Mesendoderm (in vitro differentiated cells): ENCODE measurements at regions not wholly inside any gene's neighbourhood (a gene's known extent, or its start where the extent isn't known, plus 50 kb on each side); places are given as distances from the start of the nearest gene placed in this dataset.

Experiments
- DNase-seq: peaks from one replicate; pipeline ENCODE4 v3.0.0; 2013
- H2AK5ac ChIP-seq: 2 replicates; pipeline ENCODE4 v1.6.1; 2013; ENCODE audit warnings: low read length, inconsistent platforms
- H2BK120ac ChIP-seq: 2 replicates; pipeline ENCODE4 v1.6.1; 2013; ENCODE audit warnings: low read depth, mild to moderate bottlenecking, low read length, moderate library complexity, mixed read lengths
- H2BK15ac ChIP-seq: replicated peaks from 2 replicates; pipeline ENCODE4 v1.6.1; 2013; ENCODE audit warnings: low read depth, mild to moderate bottlenecking, moderate library complexity
- H2BK5ac ChIP-seq: 2 replicates; pipeline ENCODE4 v1.6.1; 2013; ENCODE audit warnings: low read length, inconsistent platforms
- H3K18ac ChIP-seq: 2 replicates; pipeline ENCODE4 v1.6.1; 2013; ENCODE audit warnings: mild to moderate bottlenecking, low read length, mixed read lengths
- H3K23ac ChIP-seq: one replicate; pipeline ENCODE4 v1.6.1; 2013; ENCODE audit warnings: low read length
- H3K27ac ChIP-seq: 2 replicates; pipeline ENCODE4 v1.5.1; 2013; ENCODE audit warnings: low read depth, mild to moderate bottlenecking, inconsistent platforms, low read length, moderate library complexity
- H3K27me3 ChIP-seq: 2 replicates; pipeline ENCODE4 v1.6.1; 2013; ENCODE audit warnings: low read length, control low read depth, mild to moderate bottlenecking, inconsistent platforms; ENCODE audit not compliant: insufficient read depth, poor library complexity
- H3K36me3 ChIP-seq: 2 replicates; pipeline ENCODE4 v1.6.1; 2013; ENCODE audit warnings: low read length, inconsistent platforms; ENCODE audit not compliant: control insufficient read depth, insufficient read depth
- H3K4ac ChIP-seq: one replicate; pipeline ENCODE4 v1.6.1; 2013; ENCODE audit warnings: low read depth, mild to moderate bottlenecking, low read length, moderate library complexity
- H3K4me1 ChIP-seq: 2 replicates; pipeline ENCODE4 v1.6.1; 2013; ENCODE audit warnings: low read depth, low read length, inconsistent platforms; ENCODE audit not compliant: control insufficient read depth
- H3K4me2 ChIP-seq: 2 replicates; pipeline ENCODE4 v1.6.1; 2013; ENCODE audit warnings: low read length
- H3K4me3 ChIP-seq: 2 replicates; pipeline ENCODE4 v1.5.1; 2013; ENCODE audit warnings: mild to moderate bottlenecking, low read length
- H3K56ac ChIP-seq: one replicate; pipeline ENCODE4 v1.6.1; 2013; ENCODE audit warnings: low read length
- H3K79me1 ChIP-seq: 2 replicates; pipeline ENCODE4 v1.6.1; 2013; ENCODE audit warnings: low read length, inconsistent platforms
- H3K79me2 ChIP-seq: 2 replicates; pipeline ENCODE4 v1.6.1; 2013; ENCODE audit warnings: mild to moderate bottlenecking, low read length; ENCODE audit not compliant: control insufficient read depth, insufficient read depth
- H3K9ac ChIP-seq: 2 replicates; pipeline ENCODE4 v1.6.1; 2013; ENCODE audit warnings: low read length, inconsistent platforms
- H4K5ac ChIP-seq: one replicate; pipeline ENCODE4 v1.6.1; 2013; ENCODE audit warnings: low read length
- H4K8ac ChIP-seq: one replicate; pipeline ENCODE4 v1.6.1; 2013; ENCODE audit warnings: low read depth, mild to moderate bottlenecking, control low read depth, low read length, moderate library complexity
- WGBS: extraction: QIAGEN DNeasy Blood & Tissue Kit; methylation state at CpG from one replicate; pipeline ENCODE4 v1.1.7; 2013; ENCODE audit warnings: low lambda C conversion rate, missing lambda C conversion rate; ENCODE audit not compliant: insufficient coverage; ENCODE audit errors: extremely low coverage; 5-methylcytosine and 5-hydroxymethylcytosine counted together

- Histone ChIP-seq H3K4me1 (no peaks in the 10 kb centered on the region), H3K23ac (no peak overlapping the region), H4K5ac (no peak overlapping the region), H2BK120ac (no peak overlapping the region), H3K4me2 (no peak overlapping the region), H3K27ac (no peak overlapping the region), H3K18ac (no peak overlapping the region), H2BK15ac (no peak overlapping the region), H3K27me3 (no peaks in the 10 kb centered on the region), H2BK5ac (no peak overlapping the region), H3K4ac (no peak overlapping the region), H3K9ac (no peak overlapping the region), H3K79me1 (no peaks in the 10 kb centered on the region), H3K56ac (no peak overlapping the region), H4K8ac (no peak overlapping the region), H3K79me2 (no peaks in the 10 kb centered on the region), H2AK5ac (no peak overlapping the region), H3K4me3 (no peak overlapping the region), H3K36me3 (no peaks in the 10 kb centered on the region)
- no peak for DNase-seq
- no CpG with 5 or more reads among the region's 1 CpG for WGBS
Observed at GRCh38 chr21:32103361-32103760, 175.5 kb downstream of the MIS18A start.

- Histone ChIP-seq H3K18ac (no peak overlapping the region), H3K27ac (no peak overlapping the region)
Observed at GRCh38 chr21:32102426-32102825, 176.4 kb downstream of the MIS18A start.

GRCh38 chr21:32101277-32101676 is 177.6 kb downstream of the MIS18A start:
- Histone ChIP-seq H3K56ac (no peak overlapping the region), H4K8ac (no peak overlapping the region), H3K4me2 (no peak overlapping the region), H2BK120ac (no peak overlapping the region), H3K4me3 (no peak overlapping the region), H2BK5ac (no peak overlapping the region), H2AK5ac (no peak overlapping the region), H3K4me1 (no peaks in the 10 kb centered on the region), H3K18ac (no peak overlapping the region), H3K79me1 (no peaks in the 10 kb centered on the region), H3K9ac (no peak overlapping the region), H3K27ac (no peak overlapping the region), H2BK15ac (no peak overlapping the region), H4K5ac (no peak overlapping the region), H3K27me3 (no peaks in the 10 kb centered on the region), H3K23ac (no peak overlapping the region), H3K79me2 (no peaks in the 10 kb centered on the region), H3K36me3 (no peaks in the 10 kb centered on the region), H3K4ac (no peak overlapping the region)
- no CpG with 5 or more reads among the region's 3 CpGs for WGBS
- no peak for DNase-seq

More at GRCh38 chr21:32102426-32102825, 176.4 kb downstream of the MIS18A start:
- Histone ChIP-seq H3K23ac (no peak overlapping the region), H3K4ac (no peak overlapping the region), H3K27me3 (no peaks in the 10 kb centered on the region), H3K79me1 (no peaks in the 10 kb centered on the region), H2BK15ac (no peak overlapping the region), H3K36me3 (no peaks in the 10 kb centered on the region), H2AK5ac (no peak overlapping the region), H2BK120ac (no peak overlapping the region), H3K4me2 (no peak overlapping the region), H3K4me1 (no peaks in the 10 kb centered on the region), H3K4me3 (no peak overlapping the region), H4K5ac (no peak overlapping the region), H4K8ac (no peak overlapping the region), H3K56ac (no peak overlapping the region), H3K9ac (no peak overlapping the region), H2BK5ac (no peak overlapping the region), H3K79me2 (no peaks in the 10 kb centered on the region)
- no peak for DNase-seq
- WGBS = no CpG with 5 or more reads among the region's 1 CpG

GRCh38 chr21:32100423-32100822 is 178.4 kb downstream of the MIS18A start:
- H3K56ac ChIP-seq = no peak overlapping the region
- H3K4me2 ChIP-seq = no peak overlapping the region
- no peak for DNase-seq
- H3K9ac ChIP-seq = no peak overlapping the region
- H3K4me1 ChIP-seq = no peaks in the 10 kb centered on the region
- no peak overlapping the region for H3K23ac ChIP-seq
- H2AK5ac ChIP-seq = no peak overlapping the region
- no peak overlapping the region for H2BK120ac ChIP-seq
- H4K8ac ChIP-seq = no peak overlapping the region
- no peak overlapping the region for H4K5ac ChIP-seq
- H3K4me3 ChIP-seq = no peak overlapping the region
- no peaks in the 10 kb centered on the region for H3K79me1 ChIP-seq
- H3K36me3 ChIP-seq = no peaks in the 10 kb centered on the region
- H2BK5ac ChIP-seq = no peak overlapping the region
- H2BK15ac ChIP-seq = no peak overlapping the region
- H3K79me2 ChIP-seq = no peaks in the 10 kb centered on the region
- no peak overlapping the region for H3K4ac ChIP-seq
- H3K27me3 ChIP-seq = no peaks in the 10 kb centered on the region
- H3K18ac ChIP-seq = no peak overlapping the region
- no peak overlapping the region for H3K27ac ChIP-seq
- WGBS = no CpG with 5 or more reads among the region's 5 CpGs

GRCh38 chr21:32099812-32100416 is 178.9 kb downstream of the MIS18A start:
- H4K8ac ChIP-seq = no peak overlapping the region
- no peak overlapping the region for H2BK120ac ChIP-seq
- no peak overlapping the region for H3K4me2 ChIP-seq
- H2BK15ac ChIP-seq = no peak overlapping the region
- H3K9ac ChIP-seq = no peak overlapping the region
- H3K4ac ChIP-seq = no peak overlapping the region
- no peak overlapping the region for H3K4me3 ChIP-seq
- DNase-seq = peak; percentile 62
- no peaks in the 10 kb centered on the region for H3K4me1 ChIP-seq
- no peak overlapping the region for H3K56ac ChIP-seq
- no peak overlapping the region for H3K18ac ChIP-seq
- no peaks in the 10 kb centered on the region for H3K79me2 ChIP-seq
- WGBS = no CpG with 5 or more reads among the region's 5 CpGs
- H2BK5ac ChIP-seq = no peak overlapping the region
- H3K27me3 ChIP-seq = no peaks in the 10 kb centered on the region
- no peak overlapping the region for H3K27ac ChIP-seq
- H3K79me1 ChIP-seq = no peaks in the 10 kb centered on the region
- H4K5ac ChIP-seq = no peak overlapping the region
- no peaks in the 10 kb centered on the region for H3K36me3 ChIP-seq
- no peak overlapping the region for H3K23ac ChIP-seq
- H2AK5ac ChIP-seq = no peak overlapping the region

GRCh38 chr21:32096411-32096810 is 182.4 kb downstream of the MIS18A start:
- peak; percentile 79 for DNase-seq
- no peak overlapping the region for H3K4ac ChIP-seq

More at GRCh38 chr21:32096411-32096810, 182.4 kb downstream of the MIS18A start:
- no peak overlapping the region for H2BK15ac ChIP-seq
- no peak overlapping the region for H3K27ac ChIP-seq
- no peak overlapping the region for H4K8ac ChIP-seq
- H3K27me3 ChIP-seq = no peaks in the 10 kb centered on the region
- WGBS = no CpG with 5 or more reads among the region's 3 CpGs
- no peak overlapping the region for H3K4me2 ChIP-seq
- no peaks in the 10 kb centered on the region for H3K79me1 ChIP-seq
- H3K4me1 ChIP-seq = no peaks in the 10 kb centered on the region
- no peak overlapping the region for H2BK5ac ChIP-seq
- no peak overlapping the region for H3K23ac ChIP-seq
- H4K5ac ChIP-seq = no peak overlapping the region
- H2BK120ac ChIP-seq = no peak overlapping the region
- no peak overlapping the region for H2AK5ac ChIP-seq
- no peaks in the 10 kb centered on the region for H3K79me2 ChIP-seq
- H3K56ac ChIP-seq = no peak overlapping the region
- H3K18ac ChIP-seq = no peak overlapping the region
- no peak overlapping the region for H3K9ac ChIP-seq
- H3K36me3 ChIP-seq = no peaks in the 10 kb centered on the region
- H3K4me3 ChIP-seq = no peak overlapping the region
